GM19023 (cell line): ENCODE measurements at regions not wholly inside any gene's neighbourhood (a gene's known extent, or its start where the extent isn't known, plus 50 kb on each side); places are given as distances from the start of the nearest gene placed in this dataset.

Source experiments
- ATAC-seq: cut with Tn5 transposase; IDR thresholded peaks from one replicate; pipeline ENCODE4 v1.9.1; 2021; ENCODE audit warnings: mild to moderate bottlenecking, moderate library complexity; ENCODE audit not compliant: unreplicated experiment

GRCh38 chr10:63735305-63735704 is 214.1 kb downstream of the REEP3 start:
- no peak for ATAC-seq

- no peak for ATAC-seq
Observed at GRCh38 chr10:63738410-63738809, 217.2 kb downstream of the REEP3 start.

- no peak for ATAC-seq
Observed at GRCh38 chr10:63744060-63744941, 223.1 kb downstream of the REEP3 start.

- ATAC-seq = no peak
Observed at GRCh38 chr10:63749915-63750314, 228.7 kb downstream of the REEP3 start.

GRCh38 chr10:63751836-63752235 is 230.6 kb downstream of the REEP3 start:
- ATAC-seq = no peak

- no peak for ATAC-seq
Observed at GRCh38 chr10:63752318-63752717, 231.1 kb downstream of the REEP3 start.

- ATAC-seq = no peak
Observed at GRCh38 chr10:63753808-63754207, 232.6 kb downstream of the REEP3 start.

- ATAC-seq = no peak
Observed at GRCh38 chr10:63755441-63755840, 234.2 kb downstream of the REEP3 start.

GRCh38 chr10:63757067-63757466 is 235.9 kb downstream of the REEP3 start:
- ATAC-seq = no peak

- ATAC-seq = no peak
Observed at GRCh38 chr10:63758080-63758479, 236.9 kb downstream of the REEP3 start.

GRCh38 chr10:63759335-63759734 is 238.1 kb downstream of the REEP3 start:
- ATAC-seq = no peak

GRCh38 chr10:63760034-63760707 is 239.0 kb downstream of the REEP3 start:
- ATAC-seq = no peak

- no peak for ATAC-seq
Observed at GRCh38 chr10:63760708-63761047, 239.5 kb downstream of the REEP3 start.

GRCh38 chr10:63761243-63761642 is 240.0 kb downstream of the REEP3 start:
- ATAC-seq = no peak

GRCh38 chr10:63763744-63764143 is 242.5 kb downstream of the REEP3 start:
- ATAC-seq = no peak

GRCh38 chr10:63765126-63765525 is 243.9 kb downstream of the REEP3 start:
- ATAC-seq = no peak

- no peak for ATAC-seq
Observed at GRCh38 chr10:63766745-63767137, 245.5 kb downstream of the REEP3 start.

GRCh38 chr10:63767138-63767801 is 246.1 kb downstream of the REEP3 start:
- no peak for ATAC-seq

- no peak for ATAC-seq
Observed at GRCh38 chr10:63769367-63769766, 248.2 kb downstream of the REEP3 start.

GRCh38 chr10:63770523-63770922 is 249.3 kb downstream of the REEP3 start:
- no peak for ATAC-seq

GRCh38 chr10:63772491-63772890 is 251.3 kb downstream of the REEP3 start:
- ATAC-seq = no peak

GRCh38 chr10:63773106-63773505 is 251.9 kb downstream of the REEP3 start:
- ATAC-seq = no peak
